Activated CD4-positive, CD25-positive, alpha-beta regulatory T cell (primary cell): ENCODE measurements at regions not wholly inside any gene's neighbourhood (a gene's known extent, or its start where the extent isn't known, plus 50 kb on each side); places are given as distances from the start of the nearest gene placed in this dataset.

Source experiments
- DNase-seq, 4 experiments: peaks; one replicate each; lab custom pipeline; 2025; lab: John Stamatoyannopoulos, UW

DNA sequence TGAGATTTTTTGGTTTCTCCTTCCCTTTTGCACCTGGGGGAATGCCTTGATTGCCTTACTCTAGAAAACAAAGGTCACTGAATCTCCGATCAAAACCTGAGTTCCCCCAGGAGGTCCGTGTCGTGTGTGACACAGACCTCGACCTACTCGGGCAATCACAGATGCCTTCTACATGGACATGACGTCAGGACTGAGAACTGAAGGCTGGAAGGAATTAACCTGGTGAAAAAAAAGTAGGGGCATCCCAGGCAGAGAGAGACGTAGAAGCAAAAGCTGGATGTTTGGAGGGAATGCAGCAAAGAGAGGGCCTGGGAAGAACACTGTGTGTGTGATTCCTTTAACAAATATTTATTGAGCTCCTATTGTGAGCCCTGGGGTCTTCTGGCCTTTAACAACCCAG, 178.0 kb downstream of the PRDM2 start:
- no peak for DNase-seq

DNA sequence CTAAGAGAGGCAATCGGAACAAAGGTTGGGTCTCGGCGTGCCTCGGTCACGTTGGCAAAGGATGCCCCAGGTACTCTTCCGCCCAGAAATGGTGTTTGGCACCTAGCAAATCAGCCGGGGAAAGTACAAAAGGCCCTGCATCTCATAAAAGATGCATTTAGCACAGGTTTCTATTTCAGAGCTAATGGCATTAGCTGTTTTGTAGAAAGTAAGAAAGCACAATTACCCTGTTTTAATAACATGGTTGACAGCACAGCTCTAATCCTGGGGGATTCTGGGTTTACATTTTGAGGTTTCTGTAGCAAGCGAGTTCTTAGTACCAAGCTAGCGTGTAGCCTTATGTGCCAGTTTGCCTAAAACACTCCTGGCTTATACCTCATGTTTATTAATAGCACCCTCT, 178.5 kb downstream of the PRDM2 start:
- no peak for DNase-seq

DNA sequence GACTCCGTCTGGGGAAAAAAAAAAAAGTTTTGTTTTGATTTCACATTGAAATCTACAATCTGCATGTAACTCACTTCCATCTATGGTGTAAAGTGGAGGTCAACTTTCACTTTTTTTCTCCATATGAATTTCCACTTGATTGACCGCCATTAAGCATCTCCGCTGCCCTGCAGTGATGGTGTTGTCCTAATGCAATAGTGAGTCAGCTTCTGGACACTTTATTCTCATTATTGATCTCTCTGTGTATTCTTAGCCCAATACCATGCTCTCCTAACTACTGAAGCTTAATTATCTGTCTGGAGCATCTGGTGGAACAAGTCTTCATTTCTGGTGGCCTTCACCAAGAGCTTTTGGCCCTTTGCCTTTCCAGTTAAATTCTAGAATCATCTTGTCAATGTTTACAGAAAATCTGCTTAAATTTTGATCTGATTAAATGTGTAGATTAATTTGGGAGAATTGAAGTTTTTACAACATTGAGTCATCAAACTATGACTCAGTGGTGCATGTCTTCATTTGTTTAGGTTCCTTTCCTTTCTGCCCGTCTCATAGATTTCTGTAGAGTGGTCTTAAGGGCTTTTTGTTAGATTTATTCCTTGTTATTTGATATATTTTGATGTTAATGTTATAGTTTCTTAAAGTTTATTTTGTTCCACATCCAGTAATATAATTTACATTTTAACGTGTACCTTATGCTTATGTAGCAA, 181.5 kb downstream of the PRDM2 start:
- DNase-seq = no peak

DNA sequence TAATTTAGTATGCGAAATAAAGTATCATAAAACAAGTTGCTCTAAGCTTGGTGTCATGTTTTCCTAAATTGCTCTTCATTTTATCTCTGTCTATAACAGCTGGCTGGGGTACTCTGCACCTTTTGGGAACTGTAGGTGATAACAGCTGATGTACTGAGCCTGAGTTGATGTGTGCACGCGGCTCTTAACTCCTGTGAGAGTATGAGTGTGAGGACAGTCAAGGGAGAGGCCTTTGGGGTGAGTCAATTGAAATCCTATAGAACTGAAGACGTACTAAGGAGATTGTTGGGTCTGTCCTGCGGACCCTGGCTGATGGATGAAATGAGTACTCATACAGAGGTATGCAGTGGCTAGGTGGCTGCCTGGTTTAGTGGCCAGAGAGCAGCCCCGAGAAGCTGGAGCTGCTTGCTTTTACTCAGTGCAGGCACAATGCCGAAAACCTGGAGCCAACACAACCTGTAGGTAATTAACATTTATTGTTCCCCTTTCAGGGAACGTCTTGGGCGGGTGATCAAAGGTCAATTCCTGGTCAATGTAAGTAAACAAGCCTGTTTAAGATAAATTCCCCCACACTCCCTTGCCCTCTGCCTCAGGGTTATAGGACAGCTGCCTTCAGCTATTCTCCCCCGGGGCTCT, 188.5 kb downstream of the PRDM2 start:
- no peak for DNase-seq

DNA sequence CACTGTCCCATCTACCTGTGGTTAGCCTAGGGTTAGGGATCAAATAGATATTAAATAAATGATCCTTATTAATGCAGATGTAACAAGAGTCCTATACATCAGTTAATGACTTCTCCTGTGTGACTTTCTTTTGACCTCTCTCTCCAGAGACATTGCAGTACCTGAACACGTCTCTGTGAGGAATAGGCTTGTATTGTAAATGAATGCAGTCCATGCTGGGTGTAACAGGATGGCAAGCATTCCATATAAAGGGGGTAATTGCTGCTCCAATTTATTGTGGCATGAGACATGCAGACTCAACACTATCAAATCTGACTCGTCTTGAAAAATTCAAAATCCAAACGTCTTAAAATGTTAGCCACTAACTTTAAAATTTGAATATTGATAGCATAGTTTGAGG, 189.5 kb downstream of the PRDM2 start:
- DNase-seq = no peak

DNA sequence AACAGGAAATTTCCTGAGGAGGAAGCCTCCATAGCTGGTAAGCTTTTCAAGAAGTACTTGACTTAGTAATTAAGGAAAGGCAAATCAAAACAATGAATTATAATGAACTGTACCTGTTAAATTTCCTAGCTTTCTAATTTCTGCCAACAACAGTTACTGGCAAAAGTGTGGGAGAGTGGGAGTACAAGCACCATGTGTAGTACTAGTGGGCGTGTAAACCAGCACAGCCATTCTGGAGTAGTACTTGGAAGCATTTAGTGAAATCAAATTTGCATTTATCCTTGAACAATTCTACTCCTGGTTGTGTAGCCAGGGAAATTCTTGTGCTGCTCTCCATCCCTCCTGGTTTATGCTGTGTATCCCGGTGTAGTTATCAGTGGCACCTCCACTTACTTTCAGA, 190.8 kb downstream of the PRDM2 start:
- DNase-seq = no peak

DNA sequence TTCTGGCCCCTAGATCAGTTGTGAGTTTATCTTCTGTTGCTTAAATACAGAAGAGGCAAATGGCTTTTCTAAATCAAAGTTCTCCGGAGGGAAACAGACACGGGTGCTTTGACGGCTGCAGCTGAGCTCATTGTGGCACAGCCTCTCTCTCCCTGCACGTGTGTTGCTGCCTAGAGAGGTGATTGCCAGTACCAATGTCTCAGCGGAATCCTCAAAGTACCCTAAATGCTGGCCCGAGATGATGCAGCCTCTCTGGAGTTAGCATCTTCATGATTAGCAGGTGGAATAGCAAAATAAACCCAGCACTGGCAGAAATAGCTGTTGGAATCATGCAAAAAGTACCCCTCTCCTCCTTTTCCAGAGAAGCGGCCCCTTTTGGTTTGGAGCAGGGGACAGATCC, 192.2 kb downstream of the PRDM2 start:
- no peak for DNase-seq

DNA sequence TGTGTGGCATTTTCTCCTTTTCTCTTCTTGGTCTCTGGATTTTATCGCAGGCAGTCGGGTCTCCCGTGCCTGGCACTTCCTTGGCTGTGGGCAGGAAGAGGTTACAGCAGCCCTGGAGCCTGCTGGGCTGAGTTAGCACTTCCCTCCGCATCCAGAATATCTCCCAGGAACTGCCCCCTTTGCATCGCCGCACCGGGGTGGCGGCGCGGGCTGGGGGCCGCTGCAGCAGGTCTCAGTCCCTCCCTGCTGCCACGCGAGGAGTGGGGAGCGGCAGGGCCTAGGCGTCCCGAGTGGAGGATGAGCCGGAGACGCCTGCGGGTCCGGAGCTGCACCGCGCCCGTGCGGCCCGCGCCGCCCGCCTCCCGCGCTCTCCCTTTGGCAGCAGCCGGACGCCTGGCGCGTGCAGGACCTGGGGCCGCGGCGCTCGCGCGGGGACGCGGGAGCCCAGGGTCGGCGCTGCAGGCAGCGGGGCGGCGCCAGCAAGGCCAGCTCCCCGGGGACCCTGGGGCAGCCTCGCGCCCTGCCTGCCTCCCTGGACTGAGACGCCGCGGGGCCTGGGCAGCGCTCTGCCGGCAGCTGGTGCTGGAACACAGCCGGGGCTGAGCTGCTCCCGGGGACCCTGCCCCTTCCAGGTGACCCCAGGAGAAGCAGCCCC, 192.8 kb downstream of the PRDM2 start:
- DNase-seq = no peak

DNA sequence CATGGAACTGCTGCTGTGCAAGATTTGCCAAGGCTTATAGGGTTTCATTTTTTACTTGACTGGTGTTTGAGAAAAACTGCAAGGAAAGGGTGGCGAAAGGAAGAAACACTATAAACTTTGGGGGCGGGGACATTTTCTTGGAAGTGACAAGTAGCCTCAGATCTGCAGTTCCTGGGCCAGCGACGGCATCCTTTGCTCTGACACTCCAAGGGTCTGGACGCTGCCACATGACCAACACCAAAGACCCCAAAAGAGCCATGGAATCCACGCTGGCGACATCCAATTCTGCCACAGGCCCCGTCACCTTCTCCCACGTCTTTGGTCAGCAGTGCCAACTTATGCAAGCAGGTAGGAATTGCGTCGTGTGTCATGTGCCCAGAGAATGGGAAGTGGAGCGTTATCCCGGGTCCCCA, 193.4 kb downstream of the PRDM2 start:
- DNase-seq = no peak

DNA sequence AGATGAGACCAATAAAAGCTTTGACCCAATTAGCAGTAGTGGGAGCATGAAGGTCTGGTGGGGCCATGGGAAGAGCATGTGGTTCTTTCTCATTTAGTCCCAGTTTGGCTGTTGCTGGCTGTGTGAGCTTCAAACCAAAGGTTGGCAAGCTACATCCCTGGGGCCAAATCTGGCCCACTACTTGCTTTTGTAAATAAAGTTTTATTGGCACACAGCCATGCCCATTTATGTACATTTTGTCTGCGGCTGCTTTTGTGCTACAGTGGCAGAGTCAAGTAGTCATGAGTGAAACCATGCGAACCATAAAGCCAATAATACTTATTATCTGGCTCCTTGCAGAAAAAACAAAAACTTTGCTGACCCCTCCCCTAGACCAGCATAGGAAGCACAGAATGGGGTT, 196.9 kb downstream of the PRDM2 start:
- no peak for DNase-seq

DNA sequence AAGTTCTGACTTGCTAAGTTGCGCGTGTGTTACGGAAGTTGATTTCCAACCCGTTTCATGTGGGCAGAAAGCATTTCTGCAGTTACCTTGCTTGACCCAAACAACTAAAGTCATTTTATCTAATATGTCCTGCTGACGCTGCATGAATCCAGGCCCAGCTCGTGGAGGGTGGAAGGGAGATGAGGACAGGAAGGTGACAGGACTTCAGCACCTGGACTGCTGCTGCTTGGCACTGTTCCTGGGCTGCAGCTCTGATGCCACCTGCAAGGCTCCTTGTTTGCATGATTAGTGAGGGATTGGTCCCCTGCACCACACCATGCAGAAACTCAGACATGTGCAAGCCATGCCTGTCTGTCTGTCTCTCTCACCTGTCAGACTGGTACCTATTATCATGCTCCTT, 198.4 kb downstream of the PRDM2 start:
- DNase-seq = no peak

DNA sequence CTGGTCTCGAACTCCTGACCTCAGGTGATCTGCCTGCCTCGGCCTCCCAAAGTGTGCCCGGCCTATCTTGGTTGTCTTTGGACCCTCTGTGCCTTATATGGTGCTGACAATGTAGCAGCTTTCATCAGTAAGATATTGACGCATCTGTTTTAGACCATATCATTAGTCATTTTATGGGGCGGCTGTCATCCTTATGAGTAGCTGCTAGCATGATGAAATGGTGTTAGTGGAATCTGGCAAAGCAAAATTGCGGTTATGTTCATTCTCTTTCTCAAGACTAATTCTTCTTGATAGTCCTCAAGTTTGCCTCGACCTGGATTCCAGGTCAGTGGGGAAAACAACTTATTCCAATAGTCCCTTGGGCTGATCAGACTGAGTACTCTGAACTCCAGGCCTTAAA, 199.9 kb downstream of the PRDM2 start:
- no peak for DNase-seq

DNA sequence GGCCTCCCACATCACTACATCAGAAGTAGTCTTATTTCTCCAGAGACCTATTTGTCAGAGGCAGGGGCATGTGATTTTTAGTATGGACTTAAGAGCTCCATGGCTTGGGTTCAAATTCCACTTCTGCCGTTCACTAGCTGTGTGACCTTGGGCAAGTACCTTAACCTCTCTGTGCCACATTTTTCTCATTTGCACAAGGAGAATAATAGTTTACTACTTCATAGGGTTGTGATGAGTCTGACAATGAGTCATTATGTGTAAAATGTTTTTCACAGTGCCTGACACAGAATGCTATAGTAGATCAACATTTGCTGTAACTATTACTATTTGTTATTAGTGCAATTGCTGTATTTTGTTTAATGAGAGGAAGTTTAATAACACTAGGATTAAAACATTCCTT, 200.6 kb downstream of the PRDM2 start:
- DNase-seq = no peak

DNA sequence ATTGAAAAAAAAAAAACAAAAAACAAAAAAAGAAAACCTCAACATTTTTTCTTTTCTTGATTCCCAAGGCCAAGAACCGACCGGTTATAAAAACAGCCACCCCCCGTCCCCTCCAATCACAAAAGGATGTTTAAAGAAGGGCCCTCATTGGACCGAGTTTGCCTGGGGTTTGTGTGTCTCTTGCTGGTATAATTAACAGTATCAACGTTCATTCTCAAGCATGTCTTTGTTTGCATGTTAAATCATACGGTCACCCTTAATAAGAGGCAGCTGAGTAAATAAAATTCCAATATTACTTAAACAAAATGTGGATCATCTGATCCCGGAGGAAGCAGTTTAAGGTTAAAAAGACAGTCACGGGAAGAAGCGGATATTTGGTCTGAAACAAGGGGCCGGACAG, 201.1 kb downstream of the PRDM2 start:
- DNase-seq = no peak

DNA sequence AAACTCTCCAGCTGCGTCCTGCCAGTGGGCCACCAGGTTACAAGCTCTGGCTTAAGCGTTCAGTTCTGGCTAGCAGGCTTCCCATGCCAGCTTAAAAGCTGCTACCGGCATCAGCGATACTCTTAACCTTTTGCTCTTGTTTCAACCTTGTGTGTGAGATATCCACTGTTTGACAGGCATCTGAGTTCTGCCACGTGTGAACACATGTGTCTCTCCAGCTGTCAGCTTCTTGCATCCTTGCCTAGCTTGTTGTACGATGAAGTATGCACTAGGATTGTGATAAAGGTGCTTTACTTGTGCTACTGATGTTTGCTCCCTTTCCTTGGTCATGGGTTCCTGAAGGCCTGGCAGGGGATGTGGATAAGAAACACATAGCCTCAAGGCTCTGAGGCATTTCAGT, 201.6 kb downstream of the PRDM2 start:
- no peak for DNase-seq

DNA sequence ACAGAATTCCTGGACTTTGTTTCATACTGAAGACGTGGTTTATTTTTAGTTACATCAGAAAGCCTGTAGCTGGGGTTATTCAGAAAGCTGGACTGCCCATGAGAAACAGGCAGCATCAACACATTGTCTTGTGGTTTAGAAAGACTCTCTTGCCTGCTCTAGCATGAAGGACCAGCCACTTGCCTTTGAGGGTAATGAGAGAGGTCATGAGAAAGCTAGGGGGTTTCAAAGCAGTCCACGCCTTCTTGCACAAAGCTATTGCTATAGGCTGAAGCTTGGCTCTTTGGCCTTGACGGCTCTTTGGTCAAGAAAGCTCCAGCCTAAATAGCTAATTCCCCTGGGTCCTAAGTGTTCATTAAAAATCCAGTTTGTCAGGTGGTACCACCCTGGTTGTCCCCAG, 208.1 kb downstream of the PRDM2 start:
- no peak for DNase-seq

DNA sequence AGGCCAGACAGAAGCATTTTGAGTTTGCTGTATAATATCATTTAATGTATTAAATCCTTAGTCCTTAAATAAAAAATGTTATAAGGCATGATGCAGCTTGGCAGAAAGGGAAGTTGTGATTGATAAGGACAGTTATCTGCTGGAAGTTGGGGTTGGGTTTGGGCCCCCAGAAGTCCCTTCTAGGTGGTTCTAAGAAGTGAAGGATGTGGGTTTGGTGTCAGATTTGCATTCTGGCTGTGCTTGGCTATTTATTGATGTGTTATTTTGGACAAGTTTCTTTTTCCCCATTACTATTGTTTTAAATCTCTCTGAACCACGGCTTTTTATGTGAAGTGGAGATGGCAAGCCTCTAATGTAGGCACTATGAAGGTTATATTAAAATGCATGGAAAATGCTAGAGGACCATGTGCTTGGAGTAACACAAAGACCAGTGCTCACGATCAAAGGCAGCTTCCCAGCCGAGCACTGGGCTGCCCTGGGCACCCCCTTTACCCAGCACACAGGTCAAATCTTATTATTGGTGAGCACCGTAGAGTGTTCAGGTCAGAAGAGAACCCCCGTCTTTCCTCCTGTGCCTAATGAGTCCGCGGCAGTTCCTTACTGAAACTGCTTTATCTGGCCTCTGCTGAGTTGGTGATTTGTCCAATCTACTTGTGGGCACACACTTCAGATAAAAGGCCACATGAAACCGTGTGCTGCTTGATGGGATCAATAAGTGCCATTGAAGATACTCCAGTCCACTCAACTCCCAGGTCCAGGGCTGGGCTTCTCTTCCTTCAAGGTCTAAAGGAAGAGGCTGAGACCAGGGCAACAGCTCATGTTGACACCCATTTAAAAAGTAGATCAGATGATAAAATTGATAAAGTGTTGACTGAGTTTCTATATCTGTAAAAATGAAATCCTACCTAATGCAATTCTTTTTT, 212.0 kb downstream of the PRDM2 start:
- no peak for DNase-seq

DNA sequence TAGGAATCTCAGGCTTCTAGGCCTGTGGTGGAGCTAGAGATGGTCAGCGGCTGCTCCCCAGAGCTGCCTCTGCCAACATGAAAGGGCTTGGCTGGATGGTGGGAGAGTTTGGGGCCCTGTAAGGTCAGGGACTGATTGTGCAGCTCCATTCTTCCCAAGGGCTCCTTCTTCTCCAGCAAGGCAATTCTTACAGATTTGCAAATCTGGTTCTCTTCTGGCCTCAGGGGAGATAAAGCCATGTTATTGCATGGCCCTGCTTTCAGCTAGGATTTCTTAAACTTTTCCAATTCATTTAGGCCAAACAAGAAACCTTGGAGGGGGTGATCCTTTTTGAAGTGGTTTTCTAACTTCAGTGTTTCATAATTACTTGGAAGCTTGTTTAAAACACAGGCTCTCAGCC, 213.4 kb downstream of the PRDM2 start:
- no peak for DNase-seq

DNA sequence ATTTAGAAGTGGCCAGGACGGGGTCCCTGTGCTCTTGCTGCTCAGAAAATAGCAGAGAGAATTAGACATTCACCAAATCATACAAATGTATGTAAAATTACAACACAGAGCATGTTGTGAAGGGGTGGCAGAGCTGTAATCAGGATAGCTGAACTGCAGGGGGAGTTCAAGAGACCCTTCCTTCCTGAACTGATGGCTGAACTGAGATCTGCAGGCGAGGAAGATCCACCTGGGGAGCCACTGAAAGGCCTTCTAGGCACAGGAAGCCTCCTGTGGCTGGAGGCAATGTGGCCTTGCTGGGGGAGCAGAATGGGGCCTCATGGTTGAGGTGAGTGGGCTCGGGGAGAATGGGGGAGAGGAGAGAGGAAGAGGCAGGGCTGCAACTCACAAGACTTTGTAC, 216.5 kb downstream of the PRDM2 start:
- no peak for DNase-seq

DNA sequence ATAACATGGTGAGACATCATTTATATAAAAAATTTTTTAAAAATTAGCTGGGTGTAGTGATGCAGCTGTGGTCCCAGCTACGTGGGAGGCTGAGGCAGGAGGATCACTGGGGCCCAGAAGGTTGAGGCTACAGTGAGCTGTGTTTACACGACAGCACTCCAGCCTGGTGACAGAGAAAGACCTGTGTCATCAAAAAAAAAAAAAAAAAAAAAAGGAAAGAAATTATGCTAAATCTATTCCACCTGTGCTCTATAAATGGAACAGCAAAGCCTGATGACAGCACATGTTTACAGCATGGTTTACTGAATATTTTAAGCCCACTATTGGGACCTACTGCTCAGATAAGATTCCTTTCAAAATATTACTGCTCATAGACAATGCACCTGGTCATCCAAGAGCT, 217.6 kb downstream of the PRDM2 start:
- no peak for DNase-seq

DNA sequence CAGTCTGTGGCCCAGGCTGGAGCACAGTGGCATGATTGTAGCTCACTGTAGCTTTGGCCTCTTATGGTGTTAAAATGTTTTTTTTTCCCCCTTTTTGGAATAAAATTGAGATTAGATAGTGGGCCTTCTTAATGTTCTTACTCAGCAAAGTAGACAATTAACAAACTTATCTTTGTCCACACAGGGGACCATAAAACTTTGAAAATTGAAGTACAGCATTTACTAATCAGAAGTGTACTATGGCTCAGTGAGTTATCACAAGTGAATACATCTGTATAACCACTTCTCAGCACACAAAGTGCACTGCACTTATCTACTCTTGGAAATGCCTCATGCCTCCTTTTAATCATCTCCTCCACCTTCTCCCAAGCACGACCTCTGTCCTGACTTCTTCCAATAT, 218.9 kb downstream of the PRDM2 start:
- DNase-seq = no peak

DNA sequence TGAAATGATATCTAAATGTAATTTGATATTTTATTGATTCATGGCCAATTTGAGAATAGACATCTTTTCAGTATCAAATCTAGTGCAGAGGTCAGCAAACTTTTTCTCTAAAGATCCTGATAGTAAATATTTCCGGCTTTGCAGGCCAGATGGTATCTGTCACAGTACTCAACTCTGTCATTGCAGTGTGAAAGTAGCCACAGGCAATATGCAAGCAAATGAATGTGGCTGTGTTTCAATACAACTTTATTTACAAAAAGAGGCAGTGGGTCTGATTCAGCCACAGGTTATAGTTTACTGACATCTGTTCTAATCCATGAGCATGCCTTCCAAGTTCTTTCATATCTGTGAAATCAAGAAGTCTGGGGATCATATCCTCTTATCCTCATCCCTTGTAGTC, 221.2 kb downstream of the PRDM2 start:
- no peak for DNase-seq
